Activated CD8-positive, alpha-beta T cell treated with anti-CD3 and anti-CD28 coated beads for 36 hours (primary cell): ENCODE measurements at regions not wholly inside any gene's neighbourhood (a gene's known extent, or its start where the extent isn't known, plus 50 kb on each side); places are given as distances from the start of the nearest gene placed in this dataset.

Experiments used
- ATAC-seq: fragments of 200-7000 bp; cut with Tn5 transposase; one replicate; pipeline ENCODE4 v1.10.0; 2021; ENCODE audit warnings: mild to moderate bottlenecking, moderate library complexity
- CTCF ChIA-PET: fragments of 350-600 bp; sonication (Branson Sonifier 250); formaldehyde crosslinking; loops from one replicate; lab custom pipeline; 2021; ENCODE audit warnings: antibody characterized with exemption; lab: Charles Lee
- POLR2A ChIA-PET: fragments of 350-600 bp; sonication (Branson Sonifier 250); formaldehyde crosslinking; loops from one replicate; lab custom pipeline; 2021; ENCODE audit warnings: antibody characterized with exemption; lab: Charles Lee
- DNase-seq: peaks from one replicate; pipeline ENCODE4 v3.0.0-alpha.2; 2020
- H3K27ac Mint-ChIP-seq: one replicate; pipeline ENCODE4 v1.8.0; 2021; ENCODE audit warnings: mild to moderate bottlenecking, mixed read lengths
- H3K27me3 Mint-ChIP-seq: one replicate; pipeline ENCODE4 v1.8.0; 2021; ENCODE audit warnings: mixed read lengths
- H3K36me3 Mint-ChIP-seq: one replicate; pipeline ENCODE4 v1.8.0; 2021; ENCODE audit warnings: low read depth, mixed read lengths
- H3K4me1 Mint-ChIP-seq: one replicate; pipeline ENCODE4 v1.8.0; 2021; ENCODE audit warnings: low read depth, mixed read lengths
- H3K4me3 Mint-ChIP-seq: one replicate; pipeline ENCODE4 v1.8.0; 2021; ENCODE audit warnings: mild to moderate bottlenecking, moderate library complexity, mixed read lengths
- H3K9me3 Mint-ChIP-seq: one replicate; pipeline ENCODE4 v1.8.0; 2021; ENCODE audit warnings: mixed read lengths
- intact Hi-C: fragments of 100-400 bp; cut with micrococcal nuclease; formaldehyde crosslinking; loops from one replicate; pipeline ENCODE4 v1.10.0; 2022
- TF ChIP-seq, protein P1 (sequence below): fragments of 200-600 bp; IDR thresholded peaks from one replicate; pipeline ENCODE4 v1.8.0; 2022; ENCODE audit warnings: antibody characterized with exemption, mild to moderate bottlenecking

GRCh38 chr16:59707436-59708226, 973.5 kb upstream of the GOT2 start:
- Mint-ChIP-seq H3K9me3 (peaks cover 1% of the 10 kb centered on the region), H3K4me1 (no peaks in the 10 kb centered on the region), H3K4me3 (no peak overlapping the region), H3K36me3 (no peaks in the 10 kb centered on the region), H3K27me3 (no peaks in the 10 kb centered on the region), H3K27ac (no peak overlapping the region)
- CTCF ChIA-PET = no interaction called here
- TF ChIP-seq, protein P1, sequence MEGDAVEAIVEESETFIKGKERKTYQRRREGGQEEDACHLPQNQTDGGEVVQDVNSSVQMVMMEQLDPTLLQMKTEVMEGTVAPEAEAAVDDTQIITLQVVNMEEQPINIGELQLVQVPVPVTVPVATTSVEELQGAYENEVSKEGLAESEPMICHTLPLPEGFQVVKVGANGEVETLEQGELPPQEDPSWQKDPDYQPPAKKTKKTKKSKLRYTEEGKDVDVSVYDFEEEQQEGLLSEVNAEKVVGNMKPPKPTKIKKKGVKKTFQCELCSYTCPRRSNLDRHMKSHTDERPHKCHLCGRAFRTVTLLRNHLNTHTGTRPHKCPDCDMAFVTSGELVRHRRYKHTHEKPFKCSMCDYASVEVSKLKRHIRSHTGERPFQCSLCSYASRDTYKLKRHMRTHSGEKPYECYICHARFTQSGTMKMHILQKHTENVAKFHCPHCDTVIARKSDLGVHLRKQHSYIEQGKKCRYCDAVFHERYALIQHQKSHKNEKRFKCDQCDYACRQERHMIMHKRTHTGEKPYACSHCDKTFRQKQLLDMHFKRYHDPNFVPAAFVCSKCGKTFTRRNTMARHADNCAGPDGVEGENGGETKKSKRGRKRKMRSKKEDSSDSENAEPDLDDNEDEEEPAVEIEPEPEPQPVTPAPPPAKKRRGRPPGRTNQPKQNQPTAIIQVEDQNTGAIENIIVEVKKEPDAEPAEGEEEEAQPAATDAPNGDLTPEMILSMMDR = no peak
- ATAC-seq (no peak), DNase-seq (no peak)
- intact Hi-C loops = no loop called here
- POLR2A ChIA-PET = no interaction called here

GRCh38 chr16:59701963-59702930, 968.1 kb upstream of the GOT2 start:
- TF ChIP-seq, protein P1 = no peak
- intact Hi-C loops = no loop called here
- Mint-ChIP-seq H3K36me3 (no peaks in the 10 kb centered on the region), H3K4me3 (no peak overlapping the region), H3K4me1 (no peaks in the 10 kb centered on the region), H3K27ac (no peak overlapping the region), H3K9me3 (peaks cover 2% of the 10 kb centered on the region), H3K27me3 (no peaks in the 10 kb centered on the region)
- no peak for DNase-seq
- ATAC-seq = no peak
- ChIA-PET POLR2A (no interaction called here), CTCF (no interaction called here)

GRCh38 chr16:59699786-59700185, 965.7 kb upstream of the GOT2 start:
- Mint-ChIP-seq H3K4me3 (no peak overlapping the region), H3K9me3 (peaks cover 7% of the 10 kb centered on the region), H3K36me3 (no peaks in the 10 kb centered on the region), H3K27me3 (no peaks in the 10 kb centered on the region), H3K27ac (no peak overlapping the region), H3K4me1 (no peaks in the 10 kb centered on the region)
- intact Hi-C loops = no loop called here
- ChIA-PET CTCF (no interaction called here), POLR2A (no interaction called here)
- TF ChIP-seq, protein P1 = no peak
- DNase-seq = no peak
- ATAC-seq = no peak

GRCh38 chr16:59698346-59699020, 964.4 kb upstream of the GOT2 start:
- ChIA-PET CTCF (no interaction called here), POLR2A (no interaction called here)
- no peak overlapping the region for H3K4me3 Mint-ChIP-seq
- peaks cover 7% of the 10 kb centered on the region for H3K9me3 Mint-ChIP-seq
- DNase-seq (no peak), ATAC-seq (no peak)
- H3K27me3 Mint-ChIP-seq = no peaks in the 10 kb centered on the region
- H3K4me1 Mint-ChIP-seq = no peaks in the 10 kb centered on the region
- TF ChIP-seq, protein P1 = no peak
- intact Hi-C loops = no loop called here
- H3K27ac Mint-ChIP-seq = no peak overlapping the region
- H3K36me3 Mint-ChIP-seq = no peaks in the 10 kb centered on the region
